Endothelial cell of umbilical vein (primary cell): ENCODE measurements at regions not wholly inside any gene's neighbourhood (a gene's known extent, or its start where the extent isn't known, plus 50 kb on each side); places are given as distances from the start of the nearest gene placed in this dataset.
"Not testable (repeated sequence)": the region's sequence is repeated elsewhere in the genome, so short reads cannot be mapped to it uniquely, and the experiment has no call there.

Experiments
- BruUV-seq: library from RNA; stranded (reverse); fragments of 400-500 nt; replicated peaks from 2 replicates; lab custom pipeline; 2021; lab: Mats Ljungman, UMichigan
- CTCF ChIA-PET: fragments of 300-600, 350-600 bp; sonication (Branson Sonifier 250); formaldehyde crosslinking; loops from one replicate; lab custom pipeline; 2021; ENCODE audit warnings: antibody characterized with exemption, inconsistent platforms; lab: Charles Lee
- POLR2A ChIA-PET: fragments of 300-600, 350-600 bp; sonication (Branson Sonifier 250); formaldehyde crosslinking; loops from one replicate; lab custom pipeline; 2021; ENCODE audit warnings: antibody characterized with exemption, inconsistent platforms; lab: Charles Lee
- DNase-seq: peaks from one replicate; pipeline ENCODE4 v3.0.0-alpha.2; 2011; ENCODE audit warnings: low read depth, low spot score
- FAIRE-seq: peaks from 2 replicates; lab custom pipeline; 2011; peaks lifted over from hg19 to GRCh38; lab: Jason Lieb, UNC
- H2AFZ ChIP-seq: 2 replicates; pipeline ENCODE4 v1.6.0; 2012; ENCODE audit warnings: low read depth, low read length, control low read depth, inconsistent platforms
- H3K27ac ChIP-seq: 2 replicates; pipeline ENCODE4 v1.5.1; 2011; ENCODE audit warnings: low read depth, mild to moderate bottlenecking, control low read depth, low read length, moderate library complexity; ENCODE audit not compliant: insufficient read depth
- H3K27me3 ChIP-seq, 2 experiments: 2 replicates each; pipeline versions ENCODE4 v1.6.0 to v1.6.1; 2011; ENCODE audit warnings: low read length in 2 of 2, mixed read lengths in 1 of 2; ENCODE audit not compliant: control insufficient read depth in 2 of 2, insufficient read depth in 2 of 2
- H3K36me3 ChIP-seq, 2 experiments: 2 replicates in 1 of 2; 3 replicates in 1 of 2; pipeline ENCODE4 v1.5.1; 2011; ENCODE audit warnings: low read length in 2 of 2, mild to moderate bottlenecking in 1 of 2, moderate library complexity in 1 of 2; ENCODE audit not compliant: control insufficient read depth in 2 of 2, insufficient read depth in 2 of 2; ENCODE audit errors: extremely low read depth in 1 of 2
- H3K4me1 ChIP-seq: 3 replicates; pipeline ENCODE4 v1.5.1; 2011; ENCODE audit warnings: mild to moderate bottlenecking, low read length; ENCODE audit not compliant: control insufficient read depth, insufficient read depth; ENCODE audit errors: extremely low read depth
- H3K4me2 ChIP-seq: 2 replicates; pipeline ENCODE4 v1.6.1; 2011; ENCODE audit warnings: low read length, control low read depth, mixed read lengths; ENCODE audit not compliant: insufficient read depth
- H3K4me3 ChIP-seq, 3 experiments: fragments of 200-600 bp in 1 of 3; sonication (generic), shearing (Covaris generic) in 1 of 3; replicated peaks in 1 of 3; 2 replicates each; pipeline ENCODE4 v1.5.1; 2011 to 2016; ENCODE audit warnings: control low read depth in 3 of 3, low read length in 3 of 3, mild to moderate bottlenecking in 2 of 3, inconsistent platforms in 1 of 3, low read depth in 1 of 3, moderate library complexity in 1 of 3; ENCODE audit not compliant: insufficient read depth in 1 of 3
- H3K79me2 ChIP-seq: 2 replicates; pipeline ENCODE4 v1.6.0; 2012; ENCODE audit warnings: low read length, inconsistent platforms; ENCODE audit not compliant: control insufficient read depth, insufficient read depth
- H3K9ac ChIP-seq: replicated peaks from 2 replicates; pipeline ENCODE3; 2011; ENCODE audit warnings: low read length, control low read depth; ENCODE audit not compliant: insufficient read depth; ENCODE audit errors: extremely low read depth
- H3K9me1 ChIP-seq: replicated peaks from 3 replicates; pipeline ENCODE4 v1.6.0; 2011; ENCODE audit warnings: mild to moderate bottlenecking, low read length; ENCODE audit not compliant: control insufficient read depth, insufficient read depth; ENCODE audit errors: extremely low read depth
- H3K9me3 ChIP-seq: replicated peaks from 2 replicates; pipeline ENCODE4 v1.5.1; 2012; ENCODE audit warnings: low read length, inconsistent platforms; ENCODE audit not compliant: control insufficient read depth, insufficient read depth
- H4K20me1 ChIP-seq: replicated peaks from 2 replicates; pipeline ENCODE3; 2011; ENCODE audit warnings: mild to moderate bottlenecking, low read length; ENCODE audit not compliant: control insufficient read depth, insufficient read depth; ENCODE audit errors: extremely low read depth
- dilution Hi-C: fragments of 300-500 bp; cut with MboI; formaldehyde crosslinking; loops from one replicate; pipeline ENCODE4 v1.15.0; 2019; ENCODE audit warnings: low sequenced_read_pairs; ENCODE audit not compliant: extremely low pct_ligation_motif_present
- intact Hi-C: fragments of 100-400 bp; cut with micrococcal nuclease; formaldehyde crosslinking; loops from one replicate; pipeline ENCODE4 v1.10.0; 2022

DNA sequence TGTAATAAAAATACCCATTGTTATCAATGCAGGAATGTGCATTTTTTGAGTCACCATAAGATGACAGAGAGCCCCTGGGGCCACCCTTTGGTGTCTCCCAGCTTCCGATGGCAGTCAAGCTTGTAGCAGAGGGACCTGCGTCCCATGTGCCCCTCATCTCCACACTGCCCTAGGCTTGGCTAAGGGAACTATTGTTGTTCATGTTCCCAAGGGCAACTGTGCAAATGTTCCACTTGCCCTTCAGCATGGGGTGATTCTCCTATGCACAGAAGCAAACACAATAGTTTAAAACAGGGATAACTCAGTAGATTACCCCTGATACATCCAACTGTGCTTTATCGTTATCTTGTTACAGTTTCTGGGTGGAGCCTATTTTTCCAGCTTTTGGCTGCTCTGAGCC lies 342.0 kb downstream of the CNTNAP3B start:
- H2AFZ ChIP-seq, H3K4me2 ChIP-seq, H4K20me1 ChIP-seq, H3K27me3 ChIP-seq, H3K9me1 ChIP-seq, CTCF ChIA-PET, BruUV-seq, H3K36me3 ChIP-seq, H3K4me3 ChIP-seq, H3K27ac ChIP-seq, POLR2A ChIA-PET, H3K79me2 ChIP-seq, intact Hi-C loops, dilution Hi-C loops, H3K9ac ChIP-seq, H3K4me1 ChIP-seq, FAIRE-seq, DNase-seq, H3K9me3 ChIP-seq: not testable (repeated sequence)

GRCh38 chr9:41784006-41784405 lies 345.2 kb downstream of the CNTNAP3B start:
- H2AFZ ChIP-seq, H3K9me3 ChIP-seq, BruUV-seq, H3K4me3 ChIP-seq, POLR2A ChIA-PET, intact Hi-C loops, CTCF ChIA-PET, H3K9ac ChIP-seq, H3K9me1 ChIP-seq, H3K4me2 ChIP-seq, dilution Hi-C loops, H3K36me3 ChIP-seq, FAIRE-seq, H3K27ac ChIP-seq, H4K20me1 ChIP-seq, DNase-seq, H3K4me1 ChIP-seq, H3K27me3 ChIP-seq, H3K79me2 ChIP-seq: not testable (repeated sequence)

DNA sequence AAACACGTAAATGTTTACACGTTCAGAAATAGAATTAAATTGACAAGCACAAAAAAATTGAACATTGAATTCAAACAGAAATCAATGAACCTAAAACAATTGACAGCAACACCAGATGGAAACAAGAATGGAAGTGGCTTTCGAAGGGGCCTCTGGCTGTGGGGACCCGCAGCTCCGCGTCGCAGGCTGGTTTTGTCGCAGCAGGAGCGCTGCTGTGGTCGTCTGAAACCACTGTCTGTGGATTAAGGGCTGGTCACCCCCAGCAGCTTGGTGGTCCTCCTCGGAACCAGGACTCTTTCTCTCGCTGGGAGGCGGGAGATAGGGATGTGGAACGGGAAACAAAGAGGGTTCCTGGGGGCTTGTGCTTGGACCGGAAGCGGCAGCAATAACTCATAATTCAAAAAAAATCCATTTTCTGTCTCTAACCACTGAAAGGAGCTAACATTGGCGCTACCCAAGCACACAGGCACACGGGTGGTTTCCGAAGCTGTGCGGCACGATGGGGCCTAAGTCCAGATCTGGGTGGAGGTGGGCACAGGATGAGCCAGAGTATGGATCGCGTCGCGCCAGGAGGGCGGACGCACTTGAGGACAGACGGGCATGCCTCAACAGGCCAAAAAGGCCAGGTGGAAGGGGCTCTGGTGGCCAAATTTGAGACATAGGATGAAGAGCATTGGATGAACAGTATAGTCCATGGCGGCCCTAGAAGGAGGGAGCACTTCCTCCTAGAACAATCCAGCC lies 346.0 kb downstream of the CNTNAP3B start:
- POLR2A ChIA-PET, H2AFZ ChIP-seq, H3K27ac ChIP-seq, H3K4me3 ChIP-seq, H3K27me3 ChIP-seq, FAIRE-seq, H3K9ac ChIP-seq, CTCF ChIA-PET, DNase-seq, H4K20me1 ChIP-seq, H3K79me2 ChIP-seq, intact Hi-C loops, dilution Hi-C loops, H3K9me1 ChIP-seq, H3K9me3 ChIP-seq, H3K4me2 ChIP-seq, H3K36me3 ChIP-seq, H3K4me1 ChIP-seq, BruUV-seq: not testable (repeated sequence)

- H2AFZ ChIP-seq, BruUV-seq, DNase-seq, CTCF ChIA-PET, H3K9ac ChIP-seq, POLR2A ChIA-PET, H3K27me3 ChIP-seq, H4K20me1 ChIP-seq, H3K9me1 ChIP-seq, H3K79me2 ChIP-seq, H3K4me3 ChIP-seq, H3K4me1 ChIP-seq, intact Hi-C loops, FAIRE-seq, H3K9me3 ChIP-seq, H3K27ac ChIP-seq, H3K36me3 ChIP-seq, H3K4me2 ChIP-seq, dilution Hi-C loops: not testable (repeated sequence)
Observed at GRCh38 chr9:41781899-41782298, 347.3 kb downstream of the CNTNAP3B start.
